ENCODE measurements at regions not wholly inside any gene's neighbourhood (a gene's known extent, or its start where the extent isn't known, plus 50 kb on each side); places are given as distances from the start of the nearest gene placed in this dataset.
"Not testable (repeated sequence)": the region's sequence is repeated elsewhere in the genome, so short reads cannot be mapped to it uniquely, and the experiment has no call there.

DNA sequence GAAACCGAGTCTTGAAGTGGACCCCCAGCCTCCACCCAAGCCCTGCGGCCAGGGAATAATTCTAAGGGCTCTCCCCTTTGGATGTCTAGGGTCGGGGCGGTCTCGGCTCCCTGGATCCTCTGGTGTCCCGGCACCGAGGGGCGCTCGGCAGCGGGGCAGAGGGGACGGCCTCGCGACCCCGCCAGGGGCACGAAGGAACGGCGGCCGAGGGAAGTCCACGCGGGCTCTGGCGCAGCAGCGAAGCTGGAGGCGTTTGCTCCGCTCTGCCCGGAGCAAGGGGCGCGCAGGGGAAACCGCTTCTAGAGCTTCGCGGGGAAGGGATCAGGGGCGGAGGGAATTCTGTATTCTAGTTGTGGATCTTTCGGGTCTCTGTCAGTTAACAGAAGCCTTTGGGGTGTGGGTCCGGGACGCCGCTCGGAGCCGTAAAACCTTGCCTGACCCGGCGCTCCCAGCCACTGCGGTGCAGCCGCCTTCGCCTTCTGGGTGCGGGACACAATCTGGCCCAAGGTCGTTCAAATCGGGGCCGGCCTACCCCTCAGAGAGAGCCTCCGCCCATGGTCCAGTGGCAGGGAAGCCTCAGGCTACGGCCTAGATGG lies 118.2 kb downstream of the KCNRG start:
- intact Hi-C loops (cut with DNase I; ENCODE audit: low total_unique reads): no loop called here
- DNase-seq (ENCODE audit: low spot score in 2 of 2): peak in 1 of 2 donors; percentile 85
- TF ChIP-seq POLR2A (IDR thresholded peaks at IDR 0.05) (no peak), CTCF (IDR thresholded peaks at IDR 0.05) (no peak)
- no peak overlapping the region for H3K4me3 ChIP-seq (ENCODE audit: low read depth, poor library complexity, severe bottlenecking)
- 77 to 83% methylated on average over 43 to 47 of the region's 48 CpGs for WGBS, 2 donors

- intact Hi-C loops (cut with DNase I; ENCODE audit: low total_unique reads): no loop called here
- H3K4me3 ChIP-seq (ENCODE audit: low read depth, poor library complexity, severe bottlenecking): no peak overlapping the region
- WGBS, 2 donors: 88 to 93% methylated on average over 3 of the region's 3 CpGs
- no peak for TF ChIP-seq CTCF (IDR thresholded peaks at IDR 0.05)
- no peak for DNase-seq (ENCODE audit: low spot score in 2 of 2)
Measured at GRCh38 chr13:50136226-50136625, 121.0 kb downstream of the KCNRG start.

GRCh38 chr13:50136678-50137077 lies 121.4 kb downstream of the KCNRG start:
- intact Hi-C loops (cut with DNase I; ENCODE audit: low total_unique reads): no loop called here
- 82 to 85% methylated on average over 3 of the region's 3 CpGs for WGBS, 2 donors
- H3K4me3 ChIP-seq (ENCODE audit: low read depth, poor library complexity, severe bottlenecking): no peak overlapping the region
- no peak for TF ChIP-seq POLR2A (IDR thresholded peaks at IDR 0.05)
- no peak for TF ChIP-seq CTCF (IDR thresholded peaks at IDR 0.05)
- no peak for DNase-seq (ENCODE audit: low spot score in 2 of 2)

DNA sequence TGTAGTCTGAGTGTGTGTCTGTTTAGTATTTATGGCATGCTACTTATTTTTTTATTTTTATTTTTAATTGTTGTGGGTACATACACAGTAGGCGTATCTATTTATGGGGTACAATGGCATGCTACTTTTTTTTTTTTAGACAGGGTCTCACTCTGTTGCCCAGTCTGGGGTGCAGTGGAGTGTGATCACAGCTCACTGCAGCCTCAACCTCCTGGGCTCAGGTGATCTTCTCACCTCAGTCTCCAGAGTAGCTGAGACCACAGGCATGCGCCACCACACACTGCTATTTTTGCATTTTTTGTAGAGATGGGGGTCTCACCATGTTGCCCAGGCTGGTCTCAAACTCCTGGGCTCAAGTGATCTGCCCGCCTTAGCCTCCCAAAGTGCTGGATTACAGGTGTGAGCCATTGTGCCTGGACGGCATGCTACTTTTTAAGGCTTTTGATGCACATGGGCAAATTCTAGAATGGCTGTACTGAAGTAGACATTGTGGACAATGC lies 124.2 kb downstream of the KCNRG start:
- WGBS, 2 donors: 93 to 97% methylated on average over 4 of the region's 4 CpGs

DNA sequence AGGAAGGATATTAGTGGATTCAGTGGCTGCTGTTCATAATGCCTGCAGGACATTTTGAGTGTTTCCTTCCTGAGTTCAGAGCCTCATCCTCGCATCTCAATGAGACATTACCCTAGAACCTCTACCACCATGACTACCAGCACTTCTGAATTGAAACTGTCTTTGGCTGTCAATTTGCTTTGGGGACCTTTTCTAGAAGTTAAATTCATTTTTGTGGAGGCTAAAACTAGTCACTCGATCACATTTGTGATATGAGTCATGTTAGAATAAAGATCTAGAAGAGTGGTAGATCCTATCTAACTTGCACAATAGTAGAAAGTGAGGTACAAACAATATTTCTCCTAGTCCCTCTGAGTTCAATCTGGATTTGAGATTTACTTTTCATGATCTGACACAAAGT lies 124.9 kb downstream of the KCNRG start:
- WGBS, 2 donors: 47 to 62% methylated on average over 2 of the region's 2 CpGs
- no peak overlapping the region for H3K4me3 ChIP-seq (ENCODE audit: low read depth, poor library complexity, severe bottlenecking)
- TF ChIP-seq POLR2A (IDR thresholded peaks at IDR 0.05): no peak
- TF ChIP-seq CTCF (IDR thresholded peaks at IDR 0.05): no peak
- no peak for DNase-seq (ENCODE audit: low spot score in 2 of 2)
- intact Hi-C loops (cut with DNase I; ENCODE audit: low total_unique reads): no loop called here

More for the DNA sequence above, 124.2 kb downstream of the KCNRG start:
- DNase-seq (ENCODE audit: low spot score in 2 of 2); intact Hi-C loops (cut with DNase I; ENCODE audit: low total_unique reads); H3K4me3 ChIP-seq (ENCODE audit: low read depth, poor library complexity, severe bottlenecking): not testable (repeated sequence)

- intact Hi-C loops (cut with DNase I; ENCODE audit: low total_unique reads): no loop called here
- no peak for TF ChIP-seq CTCF (IDR thresholded peaks at IDR 0.05)
- no peak for TF ChIP-seq POLR2A (IDR thresholded peaks at IDR 0.05)
- WGBS, 2 donors: 42 to 45% methylated on average over 14 of the region's 14 CpGs
- no peak for DNase-seq (ENCODE audit: low spot score in 2 of 2)
- H3K4me3 ChIP-seq (ENCODE audit: low read depth, poor library complexity, severe bottlenecking): no peak overlapping the region
Measured at GRCh38 chr13:50140581-50141374, 125.5 kb downstream of the KCNRG start.

Measured in lower leg skin (tissue), 4 donors.